ENCODE measurements at regions not wholly inside any gene's neighbourhood (a gene's known extent, or its start where the extent isn't known, plus 50 kb on each side); places are given as distances from the start of the nearest gene placed in this dataset.

DNA sequence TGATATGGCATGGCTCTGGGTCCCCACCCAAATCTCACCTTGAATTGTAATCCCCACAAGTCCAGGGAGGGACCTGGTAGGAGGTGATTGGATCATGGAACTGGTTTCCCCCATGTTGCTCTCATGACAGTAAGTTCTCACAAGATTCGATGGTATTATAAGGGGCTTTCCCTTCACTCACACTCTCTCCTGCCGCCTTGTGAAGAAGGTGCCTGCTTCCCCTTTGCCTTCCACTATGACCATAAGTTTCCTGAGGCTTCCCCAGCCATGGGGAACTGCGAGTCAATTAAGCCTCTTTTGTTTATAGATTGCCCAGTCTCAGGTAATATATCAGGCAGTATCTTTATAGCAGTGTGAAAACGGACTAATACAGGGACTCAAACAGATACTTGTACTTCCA, 50.4 kb upstream of the ZNF532 start (continued):
- TF ChIP-seq, protein P1, sequence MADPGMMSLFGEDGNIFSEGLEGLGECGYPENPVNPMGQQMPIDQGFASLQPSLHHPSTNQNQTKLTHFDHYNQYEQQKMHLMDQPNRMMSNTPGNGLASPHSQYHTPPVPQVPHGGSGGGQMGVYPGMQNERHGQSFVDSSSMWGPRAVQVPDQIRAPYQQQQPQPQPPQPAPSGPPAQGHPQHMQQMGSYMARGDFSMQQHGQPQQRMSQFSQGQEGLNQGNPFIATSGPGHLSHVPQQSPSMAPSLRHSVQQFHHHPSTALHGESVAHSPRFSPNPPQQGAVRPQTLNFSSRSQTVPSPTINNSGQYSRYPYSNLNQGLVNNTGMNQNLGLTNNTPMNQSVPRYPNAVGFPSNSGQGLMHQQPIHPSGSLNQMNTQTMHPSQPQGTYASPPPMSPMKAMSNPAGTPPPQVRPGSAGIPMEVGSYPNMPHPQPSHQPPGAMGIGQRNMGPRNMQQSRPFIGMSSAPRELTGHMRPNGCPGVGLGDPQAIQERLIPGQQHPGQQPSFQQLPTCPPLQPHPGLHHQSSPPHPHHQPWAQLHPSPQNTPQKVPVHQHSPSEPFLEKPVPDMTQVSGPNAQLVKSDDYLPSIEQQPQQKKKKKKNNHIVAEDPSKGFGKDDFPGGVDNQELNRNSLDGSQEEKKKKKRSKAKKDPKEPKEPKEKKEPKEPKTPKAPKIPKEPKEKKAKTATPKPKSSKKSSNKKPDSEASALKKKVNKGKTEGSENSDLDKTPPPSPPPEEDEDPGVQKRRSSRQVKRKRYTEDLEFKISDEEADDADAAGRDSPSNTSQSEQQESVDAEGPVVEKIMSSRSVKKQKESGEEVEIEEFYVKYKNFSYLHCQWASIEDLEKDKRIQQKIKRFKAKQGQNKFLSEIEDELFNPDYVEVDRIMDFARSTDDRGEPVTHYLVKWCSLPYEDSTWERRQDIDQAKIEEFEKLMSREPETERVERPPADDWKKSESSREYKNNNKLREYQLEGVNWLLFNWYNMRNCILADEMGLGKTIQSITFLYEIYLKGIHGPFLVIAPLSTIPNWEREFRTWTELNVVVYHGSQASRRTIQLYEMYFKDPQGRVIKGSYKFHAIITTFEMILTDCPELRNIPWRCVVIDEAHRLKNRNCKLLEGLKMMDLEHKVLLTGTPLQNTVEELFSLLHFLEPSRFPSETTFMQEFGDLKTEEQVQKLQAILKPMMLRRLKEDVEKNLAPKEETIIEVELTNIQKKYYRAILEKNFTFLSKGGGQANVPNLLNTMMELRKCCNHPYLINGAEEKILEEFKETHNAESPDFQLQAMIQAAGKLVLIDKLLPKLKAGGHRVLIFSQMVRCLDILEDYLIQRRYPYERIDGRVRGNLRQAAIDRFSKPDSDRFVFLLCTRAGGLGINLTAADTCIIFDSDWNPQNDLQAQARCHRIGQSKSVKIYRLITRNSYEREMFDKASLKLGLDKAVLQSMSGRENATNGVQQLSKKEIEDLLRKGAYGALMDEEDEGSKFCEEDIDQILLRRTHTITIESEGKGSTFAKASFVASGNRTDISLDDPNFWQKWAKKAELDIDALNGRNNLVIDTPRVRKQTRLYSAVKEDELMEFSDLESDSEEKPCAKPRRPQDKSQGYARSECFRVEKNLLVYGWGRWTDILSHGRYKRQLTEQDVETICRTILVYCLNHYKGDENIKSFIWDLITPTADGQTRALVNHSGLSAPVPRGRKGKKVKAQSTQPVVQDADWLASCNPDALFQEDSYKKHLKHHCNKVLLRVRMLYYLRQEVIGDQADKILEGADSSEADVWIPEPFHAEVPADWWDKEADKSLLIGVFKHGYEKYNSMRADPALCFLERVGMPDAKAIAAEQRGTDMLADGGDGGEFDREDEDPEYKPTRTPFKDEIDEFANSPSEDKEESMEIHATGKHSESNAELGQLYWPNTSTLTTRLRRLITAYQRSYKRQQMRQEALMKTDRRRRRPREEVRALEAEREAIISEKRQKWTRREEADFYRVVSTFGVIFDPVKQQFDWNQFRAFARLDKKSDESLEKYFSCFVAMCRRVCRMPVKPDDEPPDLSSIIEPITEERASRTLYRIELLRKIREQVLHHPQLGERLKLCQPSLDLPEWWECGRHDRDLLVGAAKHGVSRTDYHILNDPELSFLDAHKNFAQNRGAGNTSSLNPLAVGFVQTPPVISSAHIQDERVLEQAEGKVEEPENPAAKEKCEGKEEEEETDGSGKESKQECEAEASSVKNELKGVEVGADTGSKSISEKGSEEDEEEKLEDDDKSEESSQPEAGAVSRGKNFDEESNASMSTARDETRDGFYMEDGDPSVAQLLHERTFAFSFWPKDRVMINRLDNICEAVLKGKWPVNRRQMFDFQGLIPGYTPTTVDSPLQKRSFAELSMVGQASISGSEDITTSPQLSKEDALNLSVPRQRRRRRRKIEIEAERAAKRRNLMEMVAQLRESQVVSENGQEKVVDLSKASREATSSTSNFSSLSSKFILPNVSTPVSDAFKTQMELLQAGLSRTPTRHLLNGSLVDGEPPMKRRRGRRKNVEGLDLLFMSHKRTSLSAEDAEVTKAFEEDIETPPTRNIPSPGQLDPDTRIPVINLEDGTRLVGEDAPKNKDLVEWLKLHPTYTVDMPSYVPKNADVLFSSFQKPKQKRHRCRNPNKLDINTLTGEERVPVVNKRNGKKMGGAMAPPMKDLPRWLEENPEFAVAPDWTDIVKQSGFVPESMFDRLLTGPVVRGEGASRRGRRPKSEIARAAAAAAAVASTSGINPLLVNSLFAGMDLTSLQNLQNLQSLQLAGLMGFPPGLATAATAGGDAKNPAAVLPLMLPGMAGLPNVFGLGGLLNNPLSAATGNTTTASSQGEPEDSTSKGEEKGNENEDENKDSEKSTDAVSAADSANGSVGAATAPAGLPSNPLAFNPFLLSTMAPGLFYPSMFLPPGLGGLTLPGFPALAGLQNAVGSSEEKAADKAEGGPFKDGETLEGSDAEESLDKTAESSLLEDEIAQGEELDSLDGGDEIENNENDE (IDR thresholded peaks at IDR 0.05; ENCODE audit: insufficient replicate concordance, low read length) = no peak
- TF ChIP-seq SUZ12 (IDR thresholded peaks at IDR 0.05; ENCODE audit: low read length) (no peak), PHF8 (conservative IDR thresholded peaks at IDR 0.05; ENCODE audit: low read depth, low read length) (no peak)
- TF ChIP-seq, protein P2, sequence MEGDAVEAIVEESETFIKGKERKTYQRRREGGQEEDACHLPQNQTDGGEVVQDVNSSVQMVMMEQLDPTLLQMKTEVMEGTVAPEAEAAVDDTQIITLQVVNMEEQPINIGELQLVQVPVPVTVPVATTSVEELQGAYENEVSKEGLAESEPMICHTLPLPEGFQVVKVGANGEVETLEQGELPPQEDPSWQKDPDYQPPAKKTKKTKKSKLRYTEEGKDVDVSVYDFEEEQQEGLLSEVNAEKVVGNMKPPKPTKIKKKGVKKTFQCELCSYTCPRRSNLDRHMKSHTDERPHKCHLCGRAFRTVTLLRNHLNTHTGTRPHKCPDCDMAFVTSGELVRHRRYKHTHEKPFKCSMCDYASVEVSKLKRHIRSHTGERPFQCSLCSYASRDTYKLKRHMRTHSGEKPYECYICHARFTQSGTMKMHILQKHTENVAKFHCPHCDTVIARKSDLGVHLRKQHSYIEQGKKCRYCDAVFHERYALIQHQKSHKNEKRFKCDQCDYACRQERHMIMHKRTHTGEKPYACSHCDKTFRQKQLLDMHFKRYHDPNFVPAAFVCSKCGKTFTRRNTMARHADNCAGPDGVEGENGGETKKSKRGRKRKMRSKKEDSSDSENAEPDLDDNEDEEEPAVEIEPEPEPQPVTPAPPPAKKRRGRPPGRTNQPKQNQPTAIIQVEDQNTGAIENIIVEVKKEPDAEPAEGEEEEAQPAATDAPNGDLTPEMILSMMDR (IDR thresholded peaks at IDR 0.05; ENCODE audit: control extremely low read depth in 1 of 3, insufficient read depth in 1 of 3, low read depth in 1 of 3, low read length in 3 of 3) = no peak

Data from H1 (cell line).